ENCODE measurements at regions not wholly inside any gene's neighbourhood (a gene's known extent, or its start where the extent isn't known, plus 50 kb on each side); places are given as distances from the start of the nearest gene placed in this dataset.

DNA sequence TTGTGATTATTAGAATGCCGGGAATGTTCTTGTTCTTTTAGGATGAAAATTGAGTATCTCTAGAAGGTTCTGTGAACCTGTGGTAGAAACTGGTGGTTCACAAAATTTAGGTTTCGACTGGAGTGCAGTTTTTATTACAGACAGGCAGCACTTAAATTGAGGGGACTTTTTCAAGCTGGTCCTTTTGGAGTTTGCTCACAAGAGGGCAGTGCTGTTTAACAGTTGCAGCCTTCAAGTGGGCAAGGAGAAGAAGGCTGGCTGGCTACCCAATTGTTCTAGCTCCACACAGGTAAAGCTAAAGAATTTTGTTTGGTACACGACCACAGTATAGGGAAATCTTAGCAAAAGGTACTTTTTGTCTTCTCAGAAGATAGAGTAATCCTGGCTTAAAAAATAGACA is 233.6 kb downstream of the SNX13 start:
- ChIA-PET POLR2A (no interaction called here), RAD21 (ENCODE audit: low non-redundant PET in 1 of 2, low total read pairs in 2 of 2, uncharacterized antibody in 2 of 2, unreplicated experiment in 2 of 2) (interaction anchor here in 1 of 2 experiments (0.6 to 1.0 kb wide), 2 partner anchors 64 to 829 kb away, joined by 3 to 6 read pairs; no protein-coding TSS in a partner anchor), CTCF (interaction anchor here (0.6 to 1.6 kb wide), 14 partner anchors 17 to 959 kb away, joined by 3 to 19 read pairs (median 4); no protein-coding TSS in a partner anchor)
- Histone ChIP-seq H3K9me3 (ENCODE audit: control insufficient read depth in 1 of 2, insufficient read depth in 1 of 2, low read depth in 1 of 2, low read length in 2 of 2) (no peaks in the 10 kb centered on the region), H3K27me3 (ENCODE audit: insufficient read depth, low read length) (no peaks in the 10 kb centered on the region), H3K4me3 (replicated peaks in 1 of 2; ENCODE audit: low read depth in 1 of 2, low read length in 2 of 2) (no peak overlapping the region), H3K36me3 (ENCODE audit: control insufficient read depth in 1 of 2, insufficient read depth in 2 of 2, low read length in 2 of 2) (no peaks in the 10 kb centered on the region), H3K9ac (ENCODE audit: low read length) (no peak overlapping the region), H3K4me1 (ENCODE audit: control insufficient read depth in 1 of 2, insufficient read depth in 2 of 2, low read length in 2 of 2) (no peaks in the 10 kb centered on the region), H4K20me1 (ENCODE audit: insufficient read depth) (no peaks in the 10 kb centered on the region), H3K4me2 (ENCODE audit: low read length) (no peak overlapping the region; the same call in 1 of the 2 replicates), H2AFZ (ENCODE audit: low read depth, low read length, poor library complexity, severe bottlenecking) (peak overlapping the region; percentile 83), H3K27ac (ENCODE audit: low read depth, low read length) (no peak overlapping the region), H3K79me2 (ENCODE audit: insufficient read depth, low read length) (no peaks in the 10 kb centered on the region), H3K9me2 (ENCODE audit: insufficient read depth) (no peaks in the 10 kb centered on the region)
- TF ChIP-seq, protein P1, sequence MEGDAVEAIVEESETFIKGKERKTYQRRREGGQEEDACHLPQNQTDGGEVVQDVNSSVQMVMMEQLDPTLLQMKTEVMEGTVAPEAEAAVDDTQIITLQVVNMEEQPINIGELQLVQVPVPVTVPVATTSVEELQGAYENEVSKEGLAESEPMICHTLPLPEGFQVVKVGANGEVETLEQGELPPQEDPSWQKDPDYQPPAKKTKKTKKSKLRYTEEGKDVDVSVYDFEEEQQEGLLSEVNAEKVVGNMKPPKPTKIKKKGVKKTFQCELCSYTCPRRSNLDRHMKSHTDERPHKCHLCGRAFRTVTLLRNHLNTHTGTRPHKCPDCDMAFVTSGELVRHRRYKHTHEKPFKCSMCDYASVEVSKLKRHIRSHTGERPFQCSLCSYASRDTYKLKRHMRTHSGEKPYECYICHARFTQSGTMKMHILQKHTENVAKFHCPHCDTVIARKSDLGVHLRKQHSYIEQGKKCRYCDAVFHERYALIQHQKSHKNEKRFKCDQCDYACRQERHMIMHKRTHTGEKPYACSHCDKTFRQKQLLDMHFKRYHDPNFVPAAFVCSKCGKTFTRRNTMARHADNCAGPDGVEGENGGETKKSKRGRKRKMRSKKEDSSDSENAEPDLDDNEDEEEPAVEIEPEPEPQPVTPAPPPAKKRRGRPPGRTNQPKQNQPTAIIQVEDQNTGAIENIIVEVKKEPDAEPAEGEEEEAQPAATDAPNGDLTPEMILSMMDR (IDR thresholded peaks at IDR 0.05 in 2 of 3, conservative IDR thresholded peaks at IDR 0.05 in 1 of 3; ENCODE audit: borderline replicate concordance in 1 of 3, insufficient read depth in 1 of 3, low read depth in 2 of 3, low read length in 2 of 3): peak; percentile 53 to 71 (median 55)
- TF ChIP-seq RAD21 (IDR thresholded peaks at IDR 0.05; ENCODE audit: low read depth) (peak; percentile 86), SRF (IDR thresholded peaks at IDR 0.05; ENCODE audit: low read depth) (no peak)
- ATAC-seq (peak; percentile 98), DNase-seq (ENCODE audit: low read depth, low spot score) (peak; percentile 65)
- intact Hi-C loops (cut with micrococcal nuclease): loop anchor here (1.0 to 2.0 kb wide), 2 partner anchors 414 to 639 kb away; no protein-coding TSS in a partner anchor
- BruUV-seq (replicated peaks): no TSS peak

DNA sequence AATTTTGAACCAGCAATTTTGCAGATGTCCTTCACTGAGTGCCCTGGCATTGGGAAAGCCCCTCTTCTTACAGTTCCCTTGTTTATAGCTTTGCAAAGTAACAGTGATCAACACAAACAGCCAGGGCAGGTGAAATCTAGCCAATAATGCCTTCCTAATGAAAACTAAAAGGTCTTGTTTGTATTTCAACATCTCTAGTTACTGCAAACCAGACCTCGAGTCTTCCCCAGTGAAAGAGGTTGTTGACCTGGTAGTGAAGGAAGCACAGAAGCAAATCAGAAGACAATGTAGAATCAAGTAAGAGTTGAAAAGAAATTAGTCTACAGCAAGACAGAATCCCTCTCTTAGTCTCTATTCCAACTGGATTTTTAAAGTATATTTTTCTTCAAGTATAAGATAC is 231.2 kb downstream of the SNX13 start:
- ChIA-PET RAD21 (ENCODE audit: low non-redundant PET in 1 of 2, low total read pairs in 2 of 2, uncharacterized antibody in 2 of 2, unreplicated experiment in 2 of 2) (no interaction called here), CTCF (no interaction called here), POLR2A (no interaction called here)
- BruUV-seq (replicated peaks): no TSS peak
- no peaks in the 10 kb centered on the region for H3K36me3 ChIP-seq (ENCODE audit: control insufficient read depth in 1 of 2, insufficient read depth in 2 of 2, low read length in 2 of 2)
- H3K27me3 ChIP-seq (ENCODE audit: insufficient read depth, low read length): no peaks in the 10 kb centered on the region
- H2AFZ ChIP-seq (ENCODE audit: low read depth, low read length, poor library complexity, severe bottlenecking): no peak overlapping the region
- no peaks in the 10 kb centered on the region for H3K79me2 ChIP-seq (ENCODE audit: insufficient read depth, low read length)
- no peak overlapping the region for H3K9ac ChIP-seq (ENCODE audit: low read length)
- H3K27ac ChIP-seq (ENCODE audit: low read depth, low read length): no peak overlapping the region
- no peaks in the 10 kb centered on the region for H3K4me1 ChIP-seq (ENCODE audit: control insufficient read depth in 1 of 2, insufficient read depth in 2 of 2, low read length in 2 of 2)
- intact Hi-C loops (cut with micrococcal nuclease): no loop called here
- H3K9me2 ChIP-seq (ENCODE audit: insufficient read depth): no peaks in the 10 kb centered on the region
- no peaks in the 10 kb centered on the region for H3K9me3 ChIP-seq (ENCODE audit: control insufficient read depth in 1 of 2, insufficient read depth in 1 of 2, low read depth in 1 of 2, low read length in 2 of 2)
- no peaks in the 10 kb centered on the region for H4K20me1 ChIP-seq (ENCODE audit: insufficient read depth)
- DNase-seq (ENCODE audit: low read depth, low spot score) (no peak), ATAC-seq (no peak)
- H3K4me2 ChIP-seq (ENCODE audit: low read length): no peak overlapping the region
- H3K4me3 ChIP-seq (replicated peaks in 1 of 2; ENCODE audit: low read depth in 1 of 2, low read length in 2 of 2): no peak overlapping the region
- TF ChIP-seq EZH2phosphoT487 (IDR thresholded peaks at IDR 0.05; ENCODE audit: borderline replicate concordance) (no peak), ELF1 (IDR thresholded peaks at IDR 0.05; ENCODE audit: borderline replicate concordance, low read depth) (no peak), SIN3A (IDR thresholded peaks at IDR 0.05; ENCODE audit: low read depth) (no peak), EZH2 (IDR thresholded peaks at IDR 0.05) (no peak), POLR2AphosphoS5 (IDR thresholded peaks at IDR 0.05; ENCODE audit: low read depth, low read length) (no peak)
